GM18517 (cell line): ENCODE measurements at regions not wholly inside any gene's neighbourhood (a gene's known extent, or its start where the extent isn't known, plus 50 kb on each side); places are given as distances from the start of the nearest gene placed in this dataset.

Experiments used
- ATAC-seq: cut with Tn5 transposase; IDR thresholded peaks from one replicate; pipeline ENCODE4 v1.9.1; 2021; ENCODE audit warnings: mild to moderate bottlenecking, moderate library complexity; ENCODE audit not compliant: unreplicated experiment

DNA sequence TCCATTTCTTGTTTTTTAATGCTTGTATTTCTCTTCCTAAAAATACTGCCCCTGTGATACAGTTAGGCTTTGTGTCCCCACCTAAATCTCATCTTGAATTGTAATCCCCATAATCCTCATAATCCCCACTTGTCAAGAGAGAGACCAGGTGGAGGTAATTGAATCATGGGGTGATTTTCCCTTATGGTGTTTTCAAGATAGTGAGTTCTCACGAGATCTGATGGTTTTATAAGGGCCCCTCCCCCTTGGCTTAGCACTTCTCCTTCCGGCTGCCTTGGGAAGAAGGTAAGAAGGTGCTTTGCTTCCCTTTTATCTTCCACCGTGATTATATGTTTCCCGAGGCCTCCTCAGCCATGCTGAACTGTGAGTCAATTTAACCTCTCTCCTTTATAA, 227.4 kb downstream of the MAN2A1 start:
- ATAC-seq: no peak

DNA sequence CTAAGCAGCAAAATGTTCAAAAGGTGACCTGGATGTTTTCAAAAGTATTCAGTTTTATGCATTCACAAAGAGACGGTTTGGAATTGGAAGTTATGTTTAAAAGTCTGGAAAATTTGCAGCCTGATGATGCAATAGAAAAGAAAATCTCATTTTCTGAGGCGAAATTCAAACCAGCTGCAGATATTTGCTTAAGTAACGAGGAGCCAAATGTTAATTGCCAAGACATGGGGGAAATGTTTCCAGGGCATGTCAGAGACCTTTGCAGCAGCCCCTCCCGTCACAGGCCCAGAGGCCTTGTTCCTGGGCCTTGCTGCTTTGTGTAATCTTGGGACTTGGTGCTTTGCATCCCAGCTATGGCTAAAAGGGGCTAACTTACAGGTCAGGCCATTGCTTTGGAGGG, 228.2 kb downstream of the MAN2A1 start:
- no peak for ATAC-seq

DNA sequence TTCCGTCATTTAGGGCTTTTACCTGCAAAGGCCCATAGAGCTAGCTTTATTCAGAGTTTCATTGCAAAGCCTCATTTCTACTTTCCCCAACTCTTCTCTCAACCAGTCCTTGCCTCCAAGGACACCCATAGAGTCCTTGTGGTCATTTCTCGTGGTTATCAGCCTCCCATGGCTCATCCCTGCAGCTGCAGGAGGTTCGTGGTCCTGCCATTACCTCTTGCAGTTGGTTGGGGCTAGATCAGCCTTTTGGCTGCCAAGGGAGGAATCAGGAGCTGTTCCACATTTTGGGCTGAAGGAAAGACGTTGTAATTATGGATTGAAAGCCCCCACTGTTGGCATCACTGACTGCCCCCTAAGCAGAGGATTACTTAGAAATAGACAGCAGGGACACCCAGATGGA, 231.0 kb downstream of the MAN2A1 start:
- no peak for ATAC-seq

GRCh38 chr5:109921735-109922380, 232.1 kb downstream of the MAN2A1 start:
- no peak for ATAC-seq

DNA sequence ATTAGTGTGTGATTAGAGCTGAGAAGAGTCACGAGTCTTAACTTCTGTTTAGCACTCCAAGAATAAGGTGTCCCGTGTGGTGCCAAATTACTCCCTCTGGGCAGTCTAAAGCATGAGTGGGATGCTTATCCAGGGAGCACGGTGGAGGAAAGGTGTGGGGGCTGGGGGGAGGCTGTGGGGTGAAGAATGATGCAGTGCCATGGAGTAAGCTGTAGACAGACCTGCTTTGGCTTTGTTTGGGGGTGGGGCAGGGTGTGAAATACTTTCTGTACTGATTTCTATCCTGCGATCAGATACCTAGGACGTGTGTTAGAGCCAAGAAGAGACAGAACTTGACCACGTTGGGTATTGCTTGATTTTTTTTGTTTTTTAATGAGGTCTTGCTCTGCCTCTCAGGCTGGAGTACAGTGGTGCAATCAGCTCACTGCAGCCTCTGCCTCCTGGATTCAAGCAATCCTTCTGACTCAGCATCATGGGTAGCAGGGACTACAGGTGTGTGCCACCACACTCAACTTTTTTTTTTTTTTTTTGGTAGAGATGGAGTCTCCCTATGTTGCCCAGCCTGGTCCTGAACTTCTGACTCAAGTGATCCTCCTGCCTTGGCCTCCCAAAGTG, 232.8 kb downstream of the MAN2A1 start:
- no peak for ATAC-seq

GRCh38 chr5:109923205-109923604, 233.5 kb downstream of the MAN2A1 start:
- no peak for ATAC-seq

DNA sequence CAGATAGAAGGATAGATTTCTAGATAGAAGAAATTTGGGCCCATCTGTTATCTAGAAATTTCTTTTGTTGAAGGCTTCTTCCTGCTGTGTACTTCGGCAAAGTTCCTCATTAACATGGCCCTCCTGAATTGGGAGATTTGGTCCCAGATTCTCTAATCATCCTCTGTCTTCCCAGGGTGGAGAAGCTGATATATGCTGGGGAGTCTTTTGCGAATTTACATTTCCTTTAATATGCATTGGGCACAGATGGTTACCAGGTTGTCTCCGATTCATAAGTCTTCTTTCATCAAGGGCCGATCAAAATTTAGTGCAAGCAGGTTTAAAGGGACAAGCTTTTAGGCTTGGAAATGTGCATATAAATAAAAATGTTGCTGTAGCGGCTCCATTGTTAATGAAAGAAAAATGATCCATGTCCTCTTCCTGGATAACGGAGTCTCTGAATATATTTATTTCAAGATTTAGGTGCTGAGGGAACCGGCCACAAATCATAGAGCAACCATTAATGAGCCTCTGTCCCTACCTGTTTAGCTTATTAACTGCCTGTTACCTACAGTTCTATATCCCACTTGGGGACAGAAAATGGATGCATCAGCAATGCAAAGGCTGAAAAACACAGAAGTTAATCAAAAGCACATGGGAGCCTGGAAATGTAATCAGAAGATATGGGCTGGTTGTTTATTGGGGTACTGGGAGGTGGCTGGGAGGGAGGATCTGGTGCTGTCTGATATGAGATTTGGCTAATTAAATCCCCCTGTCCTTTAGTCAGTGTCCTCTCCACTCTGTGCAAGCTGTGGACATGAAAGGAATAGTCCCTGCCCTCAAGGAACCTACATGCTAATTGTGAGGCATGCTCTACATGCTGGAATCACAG, 234.7 kb downstream of the MAN2A1 start:
- ATAC-seq: no peak

GRCh38 chr5:109927639-109928038, 237.9 kb downstream of the MAN2A1 start:
- no peak for ATAC-seq

GRCh38 chr5:109928046-109928445, 238.3 kb downstream of the MAN2A1 start:
- no peak for ATAC-seq

DNA sequence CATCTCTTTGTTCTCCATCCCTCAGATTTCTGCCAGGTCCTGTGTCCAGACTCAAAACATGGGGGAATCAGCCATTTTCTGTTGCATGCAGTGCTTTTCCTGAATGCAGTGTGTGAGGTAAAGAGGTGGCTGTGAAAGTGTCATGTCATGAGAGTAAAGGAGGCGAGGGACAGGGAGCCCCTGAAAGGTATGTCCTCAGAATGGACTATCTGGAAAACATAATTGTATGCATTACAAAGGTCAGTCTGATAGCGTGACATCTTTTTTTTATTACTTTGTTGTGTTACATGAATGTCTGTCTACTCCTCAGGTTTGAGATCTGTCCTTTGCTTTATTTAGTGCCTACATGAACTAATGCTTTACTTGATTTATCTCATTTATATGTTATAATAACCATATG, 239.1 kb downstream of the MAN2A1 start:
- no peak for ATAC-seq

DNA sequence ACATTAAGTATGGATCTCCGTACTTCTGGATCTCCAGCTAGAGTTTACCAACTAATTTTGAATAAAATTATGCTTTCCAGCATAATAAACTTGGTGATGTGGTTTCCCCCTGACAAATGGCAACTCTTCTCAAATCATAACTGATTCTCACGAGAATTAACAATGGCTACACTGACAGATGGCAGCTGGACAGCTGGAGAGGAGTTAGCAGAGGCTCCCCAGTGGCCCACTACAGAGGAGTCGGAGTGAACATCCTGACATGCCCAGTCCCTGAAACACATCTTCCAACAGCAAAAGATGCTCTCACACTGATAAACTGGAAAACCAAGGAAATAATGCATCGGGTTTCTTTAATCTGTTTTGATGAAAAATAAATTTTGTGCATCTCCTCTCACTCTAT, 239.6 kb downstream of the MAN2A1 start:
- ATAC-seq: no peak

GRCh38 chr5:109929911-109930310, 240.2 kb downstream of the MAN2A1 start:
- ATAC-seq: no peak

DNA sequence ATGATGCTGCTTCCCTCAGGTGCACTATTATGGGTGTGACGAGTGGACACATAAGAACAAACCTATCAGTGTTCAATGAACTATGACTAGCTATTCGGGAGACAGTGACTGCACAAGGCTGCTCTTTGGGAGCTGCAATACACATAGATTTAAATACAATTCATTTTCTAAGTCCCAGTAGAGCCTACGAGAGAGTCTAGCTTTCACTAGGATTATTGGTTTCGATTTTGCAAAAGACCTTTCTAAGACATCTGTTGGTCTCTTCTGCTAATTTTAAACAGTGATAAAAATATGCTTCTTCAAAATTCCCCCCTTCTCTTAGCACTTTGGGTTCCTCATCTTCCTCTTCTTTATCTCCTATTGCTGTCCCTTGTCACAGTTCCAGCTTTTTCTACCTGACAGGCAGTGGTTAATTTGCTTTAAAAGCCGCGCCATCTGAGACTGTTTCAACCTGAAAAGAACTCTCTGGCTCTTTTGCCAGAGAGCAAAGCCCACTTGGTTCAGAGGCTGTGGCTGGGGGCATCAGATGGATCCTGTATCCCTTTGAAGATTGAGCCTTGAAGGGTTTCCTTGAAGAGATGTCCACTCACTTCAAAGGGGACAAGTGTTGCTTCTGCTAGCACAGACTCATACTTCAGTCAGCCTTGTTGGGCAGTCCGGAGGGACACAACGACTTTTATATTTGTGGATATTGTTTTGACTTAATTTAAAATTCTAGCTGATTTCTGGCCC, 241.5 kb downstream of the MAN2A1 start:
- ATAC-seq: no peak

DNA sequence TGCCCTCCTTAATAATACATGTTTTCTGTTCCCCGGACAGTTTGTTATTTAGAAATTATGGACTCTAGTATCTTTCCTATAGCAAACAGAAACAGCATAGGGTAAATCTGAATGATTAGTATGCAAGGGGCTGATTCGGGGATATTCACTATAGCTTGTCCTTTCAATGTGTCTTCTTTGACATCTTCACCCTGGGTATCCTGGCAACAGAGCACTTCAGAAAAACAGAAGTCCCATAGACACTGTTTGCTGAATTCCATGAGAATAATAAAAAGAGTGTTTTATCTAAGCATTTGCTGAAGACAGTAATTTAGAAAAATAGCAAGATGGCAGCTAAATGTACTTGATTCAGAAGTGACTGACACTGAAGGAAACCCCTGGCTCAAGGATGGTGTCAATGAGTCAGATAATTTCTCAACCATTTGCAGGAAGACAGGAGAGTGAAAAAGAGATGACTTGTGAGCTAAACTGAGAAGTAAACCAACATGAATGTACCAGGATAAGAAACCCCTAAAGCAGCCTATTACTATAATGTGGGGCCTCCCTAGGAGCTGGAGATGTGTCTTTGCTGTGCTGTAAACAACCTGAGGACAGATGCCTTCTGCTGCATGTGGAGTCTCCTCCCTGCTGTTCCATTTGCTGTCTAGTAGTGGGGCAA, 246.2 kb downstream of the MAN2A1 start:
- no peak for ATAC-seq

GRCh38 chr5:109936996-109937395, 247.3 kb downstream of the MAN2A1 start:
- peak; percentile 81 for ATAC-seq

DNA sequence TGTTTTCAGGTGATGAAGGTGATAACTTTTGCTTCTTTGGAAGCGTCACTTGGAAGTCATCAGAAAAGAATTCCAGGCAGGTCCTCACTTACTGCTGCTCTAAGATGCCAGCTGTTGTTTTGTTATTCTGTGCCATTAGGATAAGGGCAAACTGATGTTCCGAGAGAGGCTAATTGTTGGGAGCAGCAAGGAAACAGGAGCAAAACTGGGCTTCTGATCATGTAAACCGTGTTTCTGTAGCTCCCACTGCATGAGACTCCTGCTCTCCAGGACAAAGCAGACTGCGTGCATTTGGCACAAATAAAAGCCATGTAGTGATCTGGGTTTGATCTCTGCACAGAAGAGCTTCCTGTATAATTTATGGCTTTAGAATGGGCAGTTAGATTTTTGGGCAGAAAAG, 248.2 kb downstream of the MAN2A1 start:
- ATAC-seq: no peak

DNA sequence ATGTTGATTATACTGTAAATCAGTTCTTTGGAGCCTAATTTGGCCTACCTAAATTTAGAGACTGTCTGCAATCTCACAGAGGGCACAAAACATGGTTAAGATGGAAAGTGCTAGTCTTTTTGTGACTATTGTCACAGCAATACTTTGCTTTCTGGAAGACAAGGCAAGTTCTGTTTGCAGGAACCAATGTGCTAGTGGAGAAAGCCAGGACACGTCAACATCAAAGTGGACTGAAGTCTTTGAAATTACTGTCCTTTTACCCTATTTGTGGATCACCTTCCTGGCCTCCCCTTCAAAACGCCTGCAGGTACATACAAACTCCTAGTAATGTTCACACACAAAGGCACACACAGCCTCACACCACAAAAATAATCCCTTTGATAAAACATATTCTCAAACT, 248.7 kb downstream of the MAN2A1 start:
- no peak for ATAC-seq

GRCh38 chr5:109939116-109939682, 249.5 kb downstream of the MAN2A1 start:
- no peak for ATAC-seq

DNA sequence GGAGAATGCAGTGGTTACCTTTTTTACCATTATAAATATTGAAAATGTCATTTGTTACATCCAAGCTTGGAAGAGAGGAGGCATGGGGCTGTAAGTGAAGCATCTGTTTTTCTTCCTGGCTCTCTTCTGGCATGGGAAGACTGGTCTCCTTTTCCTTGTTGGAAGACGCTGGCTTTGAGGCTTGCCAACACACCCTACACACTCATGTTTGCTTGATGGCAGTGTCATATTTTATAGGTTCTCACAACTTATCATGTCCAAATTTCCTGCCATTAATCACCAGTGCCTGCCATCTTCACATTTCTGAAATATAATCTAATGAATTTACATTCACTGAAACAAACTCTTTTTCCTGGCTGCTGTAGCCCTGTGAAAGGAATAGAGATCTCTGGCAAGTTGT, 252.9 kb downstream of the MAN2A1 start:
- no peak for ATAC-seq

GRCh38 chr5:109943701-109944235, 254.0 kb downstream of the MAN2A1 start:
- ATAC-seq: no peak
